IPS-20b (cell line): ENCODE measurements at regions not wholly inside any gene's neighbourhood (a gene's known extent, or its start where the extent isn't known, plus 50 kb on each side); places are given as distances from the start of the nearest gene placed in this dataset.

Source experiments
- H3K27ac ChIP-seq: one replicate; pipeline ENCODE4 v1.5.1; 2013; ENCODE audit warnings: low read length
- H3K27me3 ChIP-seq: 2 replicates; pipeline ENCODE4 v1.6.1; 2013; ENCODE audit warnings: mild to moderate bottlenecking, low read length, inconsistent platforms; ENCODE audit not compliant: insufficient read depth
- H3K36me3 ChIP-seq: 2 replicates; pipeline ENCODE4 v1.6.1; 2013; ENCODE audit warnings: low read depth, mild to moderate bottlenecking, inconsistent platforms, low read length, moderate library complexity; ENCODE audit not compliant: insufficient read depth
- H3K4me1 ChIP-seq: 2 replicates; pipeline ENCODE4 v1.6.1; 2013; ENCODE audit warnings: mild to moderate bottlenecking, control low read depth, inconsistent platforms, low read length, moderate library complexity; ENCODE audit not compliant: insufficient read depth
- H3K4me3 ChIP-seq: 2 replicates; pipeline ENCODE4 v1.5.1; 2013; ENCODE audit warnings: mild to moderate bottlenecking, low read length, inconsistent platforms
- H3K9ac ChIP-seq: 2 replicates; pipeline ENCODE4 v1.6.1; 2013; ENCODE audit warnings: low read depth, mild to moderate bottlenecking, inconsistent platforms, low read length, moderate library complexity
- H3K9me3 ChIP-seq: 2 replicates; pipeline ENCODE4 v1.6.1; 2013; ENCODE audit warnings: mild to moderate bottlenecking, low read depth, low read length, inconsistent platforms; ENCODE audit not compliant: insufficient read depth

DNA sequence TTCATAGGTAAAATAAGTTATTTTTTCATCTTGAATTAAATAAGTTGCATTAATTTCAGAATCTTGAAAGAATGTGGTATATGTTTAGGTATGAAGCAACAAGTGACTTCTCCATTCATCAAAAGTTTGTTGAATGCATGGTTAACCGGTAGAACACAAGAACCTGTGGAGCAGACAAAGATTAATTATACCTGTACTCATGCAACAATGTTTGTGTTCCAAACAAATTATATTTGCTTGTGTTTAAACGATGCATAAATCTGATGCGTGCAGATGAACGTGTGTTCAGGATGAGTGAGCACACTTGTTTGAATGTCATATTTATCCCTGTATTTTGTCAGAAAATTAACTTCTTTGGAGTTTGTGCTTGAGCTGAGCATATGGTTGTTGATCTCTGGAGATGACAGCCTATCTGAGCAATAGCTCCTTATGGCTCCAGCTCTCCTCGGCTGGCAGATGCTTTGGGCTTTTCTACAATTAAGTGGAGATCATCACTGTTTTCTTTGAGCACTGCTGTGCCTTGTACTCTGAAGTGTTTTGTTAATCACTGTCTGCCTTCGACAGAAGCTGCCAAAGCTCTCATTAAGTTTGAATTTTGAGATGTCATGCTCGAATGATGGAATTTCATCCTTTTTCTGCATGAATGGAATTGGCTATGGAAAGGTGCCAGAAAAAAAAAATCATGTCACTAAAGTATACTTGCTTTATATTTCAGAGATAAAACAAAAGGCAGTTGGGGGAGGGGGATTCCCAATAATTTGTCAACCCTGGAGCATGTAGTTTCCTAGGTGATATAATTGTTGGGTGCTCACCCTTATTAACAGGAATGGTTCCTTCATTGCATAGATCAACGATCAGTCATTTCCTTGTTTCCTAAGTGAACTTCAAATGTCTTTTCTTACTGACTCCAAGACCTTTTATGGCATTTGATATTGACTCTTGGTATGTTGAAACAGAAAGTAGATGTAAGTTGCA, 502.5 kb upstream of the ARRDC3 start:
- Histone ChIP-seq H3K4me3 (no peak overlapping the region), H3K27ac (no peak overlapping the region), H3K36me3 (no peaks in the 10 kb centered on the region), H3K9ac (no peak overlapping the region), H3K27me3 (no peaks in the 10 kb centered on the region), H3K4me1 (peaks cover 6% of the 10 kb centered on the region), H3K9me3 (no peaks in the 10 kb centered on the region)

DNA sequence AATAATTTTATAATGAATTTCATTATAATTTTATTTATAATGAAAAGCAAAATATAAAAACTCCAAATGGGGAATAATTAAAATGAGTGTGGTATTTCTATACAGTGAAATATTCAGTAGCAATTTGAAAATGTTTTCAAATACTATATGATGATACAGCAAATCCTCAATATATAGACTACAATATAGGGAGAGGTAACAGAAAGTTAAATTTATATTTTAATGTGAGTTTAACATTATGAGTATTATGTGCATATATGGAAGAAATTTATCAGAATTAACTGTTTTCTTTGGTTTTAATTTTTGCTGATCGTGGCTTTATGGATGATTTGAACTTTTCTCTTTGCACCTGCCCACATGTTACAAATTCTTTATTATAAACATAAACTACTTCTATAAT, 500.9 kb upstream of the ARRDC3 start:
- no peaks in the 10 kb centered on the region for H3K27me3 ChIP-seq
- no peak overlapping the region for H3K9ac ChIP-seq
- H3K36me3 ChIP-seq: no peaks in the 10 kb centered on the region
- no peak overlapping the region for H3K4me3 ChIP-seq
- no peak overlapping the region for H3K27ac ChIP-seq
- H3K4me1 ChIP-seq: peaks cover 6% of the 10 kb centered on the region
- no peaks in the 10 kb centered on the region for H3K9me3 ChIP-seq

DNA sequence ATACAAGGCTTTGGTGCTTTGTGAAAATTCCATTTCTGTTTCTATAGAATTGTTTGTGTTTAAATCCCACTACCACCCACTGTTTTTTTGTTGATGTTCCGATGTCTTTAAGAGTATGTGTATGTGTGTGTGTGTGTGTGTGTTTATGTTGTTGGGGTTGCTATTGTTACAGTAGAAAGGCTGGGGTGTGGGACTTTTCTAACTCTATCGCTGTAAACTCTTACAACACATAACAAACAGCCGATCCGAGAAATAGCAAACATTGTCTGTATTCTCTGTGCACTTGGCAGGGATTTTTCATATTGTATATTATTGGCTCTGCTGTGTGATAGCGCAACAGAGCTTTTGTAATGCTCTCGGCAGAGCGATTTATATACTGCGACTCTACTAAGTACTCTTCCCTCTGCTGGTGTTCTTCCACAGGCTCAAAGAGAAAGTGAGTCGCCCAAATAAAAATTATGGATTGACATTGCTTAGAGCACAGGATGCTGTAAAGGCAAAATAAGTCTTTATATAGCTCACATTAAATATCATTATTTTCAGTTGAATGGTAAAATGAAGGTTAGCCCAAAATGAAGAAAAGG, 492.2 kb upstream of the ARRDC3 start:
- H3K9ac ChIP-seq: no peak overlapping the region
- H3K4me3 ChIP-seq: no peak overlapping the region
- H3K27me3 ChIP-seq: no peaks in the 10 kb centered on the region
- no peaks in the 10 kb centered on the region for H3K9me3 ChIP-seq
- no peak overlapping the region for H3K27ac ChIP-seq
- peaks cover 7% of the 10 kb centered on the region; the same call in 1 of the 2 replicates for H3K4me1 ChIP-seq
- H3K36me3 ChIP-seq: no peaks in the 10 kb centered on the region

DNA sequence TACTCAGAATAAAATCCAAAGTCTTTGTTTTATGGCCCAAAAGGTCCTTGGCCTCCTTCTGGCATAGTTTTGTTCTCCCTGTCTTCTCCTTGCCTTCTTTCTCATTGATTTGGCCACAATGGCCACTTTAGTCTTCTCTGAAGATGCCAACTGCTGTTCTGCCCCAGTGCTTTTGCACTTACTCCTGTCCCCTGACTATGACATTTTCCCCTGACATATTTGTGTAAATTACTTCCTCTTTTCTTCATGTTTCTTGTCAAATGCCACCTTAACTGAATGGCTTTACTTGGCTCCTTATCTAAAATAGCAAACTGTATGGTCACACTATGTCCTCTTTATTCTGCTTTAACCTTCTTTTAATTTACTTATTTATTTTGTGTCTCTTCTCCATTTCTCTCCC, 484.7 kb upstream of the ARRDC3 start:
- H3K27ac ChIP-seq: no peak overlapping the region
- no peak overlapping the region for H3K4me3 ChIP-seq
- H3K36me3 ChIP-seq: no peaks in the 10 kb centered on the region

DNA sequence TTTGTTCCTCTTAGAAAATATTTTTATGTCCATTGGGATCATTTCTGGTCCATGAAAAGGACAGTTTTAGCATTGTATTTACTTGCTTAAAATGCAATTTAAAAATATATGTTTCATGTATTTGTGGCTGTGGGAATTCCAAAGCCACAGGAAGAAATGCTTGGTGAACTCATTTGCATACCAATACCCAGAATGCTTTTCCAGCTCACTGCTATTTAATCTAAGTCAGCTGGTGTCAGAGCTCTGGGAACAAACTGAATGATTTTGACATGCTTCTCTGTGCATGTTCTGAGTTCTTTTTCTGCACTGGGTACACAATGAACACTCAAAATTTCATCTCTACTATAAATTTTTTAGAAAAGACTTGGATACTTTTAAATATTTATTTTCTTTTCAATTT, 482.8 kb upstream of the ARRDC3 start:
- Histone ChIP-seq H3K4me1 (peaks cover 21% of the 10 kb centered on the region), H3K9ac (peak overlapping the region; percentile 9; the same call in 1 of the 2 replicates), H3K4me3 (no peak overlapping the region), H3K27ac (peak overlapping the region; percentile 32), H3K9me3 (no peaks in the 10 kb centered on the region), H3K36me3 (no peaks in the 10 kb centered on the region), H3K27me3 (no peaks in the 10 kb centered on the region)

More for the DNA sequence above, 484.7 kb upstream of the ARRDC3 start:
- H3K4me1 ChIP-seq: peaks cover 21% of the 10 kb centered on the region
- no peak overlapping the region for H3K9ac ChIP-seq
- no peaks in the 10 kb centered on the region for H3K9me3 ChIP-seq
- no peaks in the 10 kb centered on the region for H3K27me3 ChIP-seq

DNA sequence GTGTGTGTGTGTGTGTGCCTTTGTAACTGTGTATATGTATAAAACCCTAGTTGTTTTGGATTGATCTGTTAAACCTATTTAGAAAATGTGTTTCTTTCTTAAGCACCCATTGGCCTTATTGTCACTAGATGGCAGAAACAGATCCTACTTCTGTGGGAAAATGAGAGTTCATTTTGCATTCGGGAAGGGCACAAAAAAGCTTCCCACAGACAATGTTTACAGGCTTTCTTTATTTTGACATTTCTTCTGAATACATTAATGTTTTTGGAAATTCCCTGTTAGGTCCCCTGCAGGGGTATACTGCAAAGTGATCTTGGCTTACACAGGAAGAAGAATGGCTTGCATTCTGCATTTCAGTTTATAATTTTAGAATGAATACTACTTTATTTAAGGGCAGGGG, 481.8 kb upstream of the ARRDC3 start:
- Histone ChIP-seq H3K27ac (peak overlapping the region; percentile 32), H3K4me1 (peaks cover 21% of the 10 kb centered on the region), H3K27me3 (no peaks in the 10 kb centered on the region), H3K9ac (peak overlapping the region; percentile 9; the same call in 1 of the 2 replicates), H3K9me3 (no peaks in the 10 kb centered on the region), H3K36me3 (no peaks in the 10 kb centered on the region), H3K4me3 (no peak overlapping the region)

DNA sequence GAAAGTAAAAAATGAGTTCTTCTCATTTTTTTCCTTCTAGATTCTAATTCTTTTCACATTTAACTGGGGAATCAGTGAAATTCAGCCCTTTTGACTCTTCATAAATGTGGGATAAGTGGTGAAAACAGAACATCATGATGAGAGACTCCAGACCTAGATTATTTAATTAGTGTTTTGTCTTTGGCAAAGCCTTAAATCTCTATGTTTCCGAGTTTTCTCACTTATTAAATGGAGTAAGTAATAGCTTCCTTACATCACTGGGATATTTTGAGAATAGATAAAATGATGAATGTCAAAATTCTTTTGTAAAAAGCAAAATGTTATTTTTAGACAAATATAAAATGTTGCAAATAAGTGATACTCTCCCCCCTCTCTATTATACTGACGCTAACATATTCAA, 468.6 kb upstream of the ARRDC3 start:
- Histone ChIP-seq H3K4me1 (peaks cover 23% of the 10 kb centered on the region), H3K9me3 (no peaks in the 10 kb centered on the region), H3K27ac (no peak overlapping the region), H3K36me3 (no peaks in the 10 kb centered on the region), H3K27me3 (no peaks in the 10 kb centered on the region), H3K4me3 (no peak overlapping the region), H3K9ac (no peak overlapping the region)

DNA sequence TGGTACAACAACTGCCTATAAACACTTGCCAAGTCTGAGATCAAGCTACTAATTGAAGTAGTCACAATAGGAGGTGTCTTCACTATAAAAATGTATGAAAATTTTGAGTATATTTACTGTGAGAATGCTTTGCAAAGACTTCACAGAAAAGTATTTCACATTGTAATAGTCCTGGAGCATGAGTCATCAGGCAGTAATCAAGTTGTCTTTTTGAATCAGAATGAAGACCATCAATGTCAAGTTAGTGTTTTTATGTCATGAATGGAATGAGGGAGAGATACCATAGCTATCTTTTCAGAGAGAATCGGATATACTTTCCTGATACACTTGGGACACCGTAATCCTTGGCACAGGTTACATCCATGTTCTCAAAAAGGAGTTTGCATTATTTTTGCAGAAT, 466.9 kb upstream of the ARRDC3 start:
- peaks cover 21% of the 10 kb centered on the region for H3K4me1 ChIP-seq

DNA sequence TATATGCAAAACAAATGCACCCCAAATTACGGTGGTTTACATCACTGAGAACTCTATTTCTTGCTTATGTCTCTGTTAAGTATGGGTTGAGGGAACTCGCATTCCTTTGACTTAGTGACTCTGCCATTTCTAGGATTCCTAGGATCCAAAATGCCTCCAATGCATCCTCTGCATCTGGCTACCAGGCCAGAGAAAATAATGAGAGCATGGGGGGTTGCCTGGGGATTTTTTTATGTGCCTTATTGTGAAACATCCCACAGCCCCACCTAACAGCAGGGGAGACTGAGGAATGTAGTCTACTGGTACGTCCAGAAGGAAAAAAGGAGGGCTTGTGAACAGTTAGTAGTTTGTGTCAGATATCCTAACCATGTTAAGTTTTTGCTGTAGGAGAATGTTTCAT, 466.0 kb upstream of the ARRDC3 start:
- H3K27me3 ChIP-seq: no peaks in the 10 kb centered on the region
- no peak overlapping the region for H3K4me3 ChIP-seq
- no peaks in the 10 kb centered on the region for H3K9me3 ChIP-seq
- no peak overlapping the region for H3K27ac ChIP-seq
- peaks cover 21% of the 10 kb centered on the region for H3K4me1 ChIP-seq
- no peak overlapping the region for H3K9ac ChIP-seq
- H3K36me3 ChIP-seq: no peaks in the 10 kb centered on the region

More for the DNA sequence above, 466.9 kb upstream of the ARRDC3 start:
- H3K9ac ChIP-seq: no peak overlapping the region
- H3K36me3 ChIP-seq: no peaks in the 10 kb centered on the region
- H3K27ac ChIP-seq: no peak overlapping the region
- no peak overlapping the region for H3K4me3 ChIP-seq
- H3K9me3 ChIP-seq: no peaks in the 10 kb centered on the region
- H3K27me3 ChIP-seq: no peaks in the 10 kb centered on the region

DNA sequence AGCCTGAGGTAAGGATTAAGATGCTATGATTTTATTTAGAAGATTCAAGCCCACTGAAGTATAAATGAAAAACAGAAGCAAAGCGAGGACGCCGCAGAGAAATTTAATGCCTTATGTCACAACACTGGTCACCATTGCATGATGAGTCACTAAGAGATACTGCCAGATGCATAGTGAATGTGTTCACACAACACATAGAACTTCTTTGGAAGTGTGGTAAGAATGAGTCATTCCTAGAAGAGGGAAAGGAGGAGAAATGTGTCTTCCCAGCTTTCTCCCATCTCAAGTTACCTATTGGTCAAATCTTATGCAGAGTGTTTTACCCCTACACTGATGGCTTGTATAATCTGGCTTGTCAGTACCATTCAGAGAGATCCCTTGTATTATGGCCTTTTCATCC, 465.3 kb upstream of the ARRDC3 start:
- no peaks in the 10 kb centered on the region for H3K9me3 ChIP-seq
- no peak overlapping the region for H3K4me3 ChIP-seq
- H3K4me1 ChIP-seq: peaks cover 21% of the 10 kb centered on the region
- H3K36me3 ChIP-seq: no peaks in the 10 kb centered on the region
- no peak overlapping the region for H3K27ac ChIP-seq
- no peaks in the 10 kb centered on the region for H3K27me3 ChIP-seq
- H3K9ac ChIP-seq: no peak overlapping the region

DNA sequence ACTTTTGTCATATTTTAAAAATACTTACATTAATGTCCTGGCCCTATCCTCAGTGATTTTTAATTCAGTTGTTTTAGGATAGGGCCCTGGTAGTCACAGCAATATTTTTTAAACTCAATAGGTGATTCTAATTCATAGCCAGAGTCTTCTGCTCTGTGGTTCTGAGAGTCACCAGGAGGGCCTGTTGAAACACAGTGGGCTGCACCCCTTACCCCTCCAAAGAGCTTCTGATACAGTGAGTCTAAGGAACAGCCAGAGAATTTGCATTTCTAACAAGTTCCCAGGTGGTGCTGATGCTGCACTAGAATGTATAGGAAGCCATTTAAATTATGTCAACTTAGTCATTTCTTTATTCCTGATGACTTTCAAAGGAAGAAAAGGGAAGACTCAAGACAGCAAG, 458.3 kb upstream of the ARRDC3 start:
- H3K27me3 ChIP-seq: no peaks in the 10 kb centered on the region
- H3K4me1 ChIP-seq: peaks cover 6% of the 10 kb centered on the region; the same call in 1 of the 2 replicates
- no peaks in the 10 kb centered on the region for H3K9me3 ChIP-seq
- no peak overlapping the region for H3K4me3 ChIP-seq
- no peak overlapping the region for H3K27ac ChIP-seq
- no peaks in the 10 kb centered on the region for H3K36me3 ChIP-seq
- no peak overlapping the region for H3K9ac ChIP-seq

DNA sequence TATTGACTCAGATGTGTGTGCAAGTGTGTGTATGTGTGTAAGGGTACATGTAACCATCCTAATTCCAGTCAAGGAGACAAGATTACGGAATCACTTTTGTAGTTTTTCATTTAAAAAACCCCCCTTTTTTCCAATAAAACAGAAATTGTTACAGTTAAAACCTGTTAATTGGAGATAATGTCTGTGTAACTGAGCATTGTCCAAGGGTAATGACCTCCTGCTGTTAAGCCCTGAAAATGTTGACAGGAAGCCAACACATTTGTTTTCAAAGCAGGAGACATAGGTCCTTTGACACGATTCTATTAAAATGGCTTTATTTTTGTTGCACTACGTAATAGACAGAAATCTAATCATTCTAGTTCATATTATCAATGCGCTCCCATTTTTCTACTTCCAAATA, 457.3 kb upstream of the ARRDC3 start:
- Histone ChIP-seq H3K27ac (no peak overlapping the region), H3K9ac (no peak overlapping the region), H3K27me3 (no peaks in the 10 kb centered on the region), H3K36me3 (no peaks in the 10 kb centered on the region), H3K9me3 (no peaks in the 10 kb centered on the region), H3K4me1 (peaks cover 6% of the 10 kb centered on the region; the same call in 1 of the 2 replicates), H3K4me3 (no peak overlapping the region)
